HCT116 (cell line): ENCODE measurements at regions not wholly inside any gene's neighbourhood (a gene's known extent, or its start where the extent isn't known, plus 50 kb on each side); places are given as distances from the start of the nearest gene placed in this dataset.

Experiments used
- ATAC-seq: fragments of 200-7000 bp; cut with Tn5 transposase; 2 replicates; pipeline ENCODE4 v1.9.1; 2020; ENCODE audit warnings: mild to moderate bottlenecking, moderate library complexity
- BruUV-seq: library from RNA; stranded (reverse); fragments of 400-500 nt; replicated peaks from 2 replicates; lab custom pipeline; 2021; lab: Mats Ljungman, UMichigan
- CTCF ChIA-PET: fragments of 300-600 bp; sonication (Branson Sonifier 250); formaldehyde crosslinking; loops from one replicate; lab custom pipeline; 2021; ENCODE audit warnings: antibody characterized with exemption; lab: Charles Lee
- POLR2A ChIA-PET: fragments of 300-600, 350-600 bp; sonication (Branson Sonifier 250); formaldehyde crosslinking; loops from one replicate; lab custom pipeline; 2021; ENCODE audit warnings: antibody characterized with exemption; lab: Charles Lee
- RAD21 ChIA-PET, 2 experiments: fragments of 300-600 bp; sonication (Branson Sonifier 250); formaldehyde crosslinking; loops; one replicate each; lab custom pipeline; 2023; ENCODE audit warnings: low total read pairs in 2 of 2; ENCODE audit not compliant: uncharacterized antibody in 2 of 2, unreplicated experiment in 2 of 2, low non-redundant PET in 1 of 2; lab: Charles Lee
- DNase-seq: peaks from one replicate; pipeline ENCODE4 v3.0.0-alpha.2; 2010; ENCODE audit warnings: low read depth, low spot score
- H2AFZ ChIP-seq: fragments of 200-600 bp; shearing (Covaris generic), sonication (generic); 2 replicates; pipeline ENCODE4 v1.6.1; 2017; ENCODE audit warnings: low read depth, mixed run types, mixed read lengths, antibody characterized with exemption, low read length; ENCODE audit not compliant: poor library complexity, severe bottlenecking
- H3K27ac ChIP-seq: 2 replicates; pipeline ENCODE4 v1.5.1; 2012; ENCODE audit warnings: low read depth, low read length
- H3K27me3 ChIP-seq: fragments of 200-600 bp; sonication (generic); 2 replicates; pipeline ENCODE4 v1.6.1; 2016; ENCODE audit warnings: mixed run types, low read length, mixed read lengths; ENCODE audit not compliant: insufficient read depth
- H3K36me3 ChIP-seq, 2 experiments: fragments of 200-500 bp in 1 of 2; fragments of 200-600 bp in 1 of 2; sonication (Bioruptor generic) in 1 of 2; sonication (generic) in 1 of 2; 2 replicates each; pipeline versions ENCODE4 v1.5.1 to v1.6.1; 2014 to 2016; ENCODE audit warnings: low read length in 2 of 2, inconsistent platforms in 1 of 2, mixed read lengths in 1 of 2, mixed run types in 1 of 2; ENCODE audit not compliant: insufficient read depth in 2 of 2, control insufficient read depth in 1 of 2
- H3K4me1 ChIP-seq, 2 experiments: fragments of 200-600 bp in 1 of 2; sonication (generic) in 1 of 2; 2 replicates each; pipeline versions ENCODE4 v1.5.1 to v1.6.1; 2012 to 2017; ENCODE audit warnings: low read length in 2 of 2, inconsistent platforms in 1 of 2, mild to moderate bottlenecking in 1 of 2, mixed read lengths in 1 of 2, mixed run types in 1 of 2, moderate library complexity in 1 of 2; ENCODE audit not compliant: insufficient read depth in 2 of 2, control insufficient read depth in 1 of 2
- H3K4me2 ChIP-seq: fragments of 200-600 bp; sonication (generic); 2 replicates; pipeline ENCODE4 v1.6.1; 2017; ENCODE audit warnings: mixed run types, low read length, mixed read lengths
- H3K4me3 ChIP-seq, 2 experiments: fragments of 200-600 bp in 1 of 2; sonication (generic) in 1 of 2; replicated peaks in 1 of 2; 2 replicates each; pipeline ENCODE4 v1.5.1; 2011 to 2016; ENCODE audit warnings: low read length in 2 of 2, control low read depth in 1 of 2, low read depth in 1 of 2, mild to moderate bottlenecking in 1 of 2, mixed read lengths in 1 of 2, mixed run types in 1 of 2
- H3K79me2 ChIP-seq: fragments of 200-600 bp; sonication (generic); 2 replicates; pipeline ENCODE4 v1.6.1; 2017; ENCODE audit warnings: mild to moderate bottlenecking, mixed run types, low read length, moderate library complexity, mixed read lengths; ENCODE audit not compliant: insufficient read depth
- H3K9ac ChIP-seq: fragments of 200-600 bp; sonication (generic); 2 replicates; pipeline ENCODE4 v1.6.1; 2016; ENCODE audit warnings: low read length, mixed read lengths
- H3K9me2 ChIP-seq: fragments of 200-600 bp; sonication (generic), shearing (Covaris generic); 2 replicates; pipeline ENCODE4 v1.6.1; 2017; ENCODE audit warnings: mixed run types, mild to moderate bottlenecking, moderate library complexity; ENCODE audit not compliant: insufficient read depth
- H3K9me3 ChIP-seq, 2 experiments: fragments of 200-500 bp in 1 of 2; fragments of 200-600 bp in 1 of 2; sonication (Bioruptor generic) in 1 of 2; sonication (generic) in 1 of 2; 2 replicates each; pipeline ENCODE4 v1.6.1; 2014 to 2017; ENCODE audit warnings: low read length in 2 of 2, mixed read lengths in 2 of 2, inconsistent platforms in 1 of 2, low read depth in 1 of 2, mild to moderate bottlenecking in 1 of 2, mixed run types in 1 of 2, moderate library complexity in 1 of 2; ENCODE audit not compliant: control insufficient read depth in 1 of 2, insufficient read depth in 1 of 2
- H4K20me1 ChIP-seq: fragments of 200-600 bp; sonication (generic), shearing (Covaris generic); 2 replicates; pipeline ENCODE4 v1.6.1; 2017; ENCODE audit warnings: mixed run types, mild to moderate bottlenecking, moderate library complexity; ENCODE audit not compliant: insufficient read depth
- ATF3 ChIP-seq: IDR thresholded peaks from 2 replicates; pipeline ENCODE4 v1.6.1; 2012
- CEBPB ChIP-seq: IDR thresholded peaks from 2 replicates; pipeline ENCODE4 v1.6.1; 2012; ENCODE audit warnings: low read depth
- CTCF ChIP-seq, 3 experiments: fragments of 200-600 bp in 1 of 3; sonication (generic) in 1 of 3; IDR thresholded peaks in 2 of 3; conservative IDR thresholded peaks in 1 of 3; 2 replicates each; pipeline ENCODE4 v1.5.1; 2012 to 2017; ENCODE audit warnings: low read depth in 2 of 3, low read length in 2 of 3, antibody characterized with exemption in 1 of 3, borderline replicate concordance in 1 of 3, control low read depth in 1 of 3, mild to moderate bottlenecking in 1 of 3, mixed read lengths in 1 of 3, mixed run types in 1 of 3, moderate library complexity in 1 of 3; ENCODE audit not compliant: insufficient read depth in 1 of 3
- EZH2phosphoT487 ChIP-seq: fragments of 200-600 bp; IDR thresholded peaks from 2 replicates; pipeline ENCODE4 v1.6.1; 2018; ENCODE audit warnings: antibody characterized with exemption, borderline replicate concordance
- FOSL1 ChIP-seq: IDR thresholded peaks from 2 replicates; pipeline ENCODE4 v1.6.1; 2012; ENCODE audit warnings: low read depth
- JUND ChIP-seq: IDR thresholded peaks from 2 replicates; pipeline ENCODE4 v1.6.1; 2012
- MAX ChIP-seq: IDR thresholded peaks from 2 replicates; pipeline ENCODE4 v1.6.1; 2012
- POLR2AphosphoS5 ChIP-seq: IDR thresholded peaks from 2 replicates; pipeline ENCODE4 v1.6.1; 2011; ENCODE audit warnings: mild to moderate bottlenecking, low read depth, low read length, moderate library complexity
- RAD21 ChIP-seq: IDR thresholded peaks from 2 replicates; pipeline ENCODE4 v1.6.1; 2012; ENCODE audit warnings: low read depth, mild to moderate bottlenecking
- REST ChIP-seq: IDR thresholded peaks from 2 replicates; pipeline ENCODE4 v1.6.1; 2012; ENCODE audit warnings: low read depth
- SIN3A ChIP-seq: IDR thresholded peaks from 2 replicates; pipeline ENCODE4 v1.6.1; 2012; ENCODE audit warnings: low read depth
- SP1 ChIP-seq: IDR thresholded peaks from 2 replicates; pipeline ENCODE4 v1.6.1; 2012; ENCODE audit warnings: low read depth
- SRF ChIP-seq: IDR thresholded peaks from 2 replicates; pipeline ENCODE4 v1.6.1; 2012; ENCODE audit warnings: low read depth
- YY1 ChIP-seq: IDR thresholded peaks from 2 replicates; pipeline ENCODE4 v1.6.1; 2011; ENCODE audit warnings: low read length, low read depth, moderate library complexity, mild to moderate bottlenecking; ENCODE audit not compliant: insufficient replicate concordance; ENCODE audit errors: extremely low read depth
- ZBTB33 ChIP-seq: IDR thresholded peaks from 2 replicates; pipeline ENCODE4 v1.6.1; 2011; ENCODE audit warnings: mild to moderate bottlenecking, low read length, moderate library complexity; ENCODE audit not compliant: insufficient replicate concordance; ENCODE audit errors: extremely low read depth
- ZFX ChIP-seq: fragments of 450-650 bp; IDR thresholded peaks from 2 replicates; pipeline ENCODE4 v1.6.1; 2017
- ZNF274 ChIP-seq: fragments of 200-500 bp; sonication (Bioruptor generic); IDR thresholded peaks from 2 replicates; pipeline ENCODE4 v1.6.1; 2014; ENCODE audit warnings: mild to moderate bottlenecking, low read depth, low read length, inconsistent platforms
- intact Hi-C: fragments of 100-400 bp; cut with micrococcal nuclease; formaldehyde crosslinking; loops from 2 replicates; pipeline ENCODE4 v1.10.0; 2022

GRCh38 chr4:134126000-134126560, 75.5 kb downstream of the PABPC4L start:
- no peak overlapping the region for H2AFZ ChIP-seq
- no peaks in the 10 kb centered on the region for H3K9me3 ChIP-seq
- H3K4me3 ChIP-seq: no peak overlapping the region
- H3K4me1 ChIP-seq: no peaks in the 10 kb centered on the region
- ChIA-PET RAD21 (no interaction called here), CTCF (no interaction called here), POLR2A (no interaction called here)
- no peak overlapping the region for H3K27ac ChIP-seq
- DNase-seq (no peak), ATAC-seq (no peak)
- H3K36me3 ChIP-seq: no peaks in the 10 kb centered on the region
- no peaks in the 10 kb centered on the region for H4K20me1 ChIP-seq
- no peak for TF ChIP-seq SP1
- no peak for TF ChIP-seq ZNF274
- TF ChIP-seq ATF3: no peak
- no peak for TF ChIP-seq SRF
- no peak for TF ChIP-seq CEBPB
- no peak for TF ChIP-seq SIN3A
- no peak for TF ChIP-seq FOSL1
- TF ChIP-seq ZFX: no peak
- TF ChIP-seq ZBTB33: no peak
- TF ChIP-seq MAX: no peak
- TF ChIP-seq POLR2AphosphoS5: no peak
- TF ChIP-seq EZH2phosphoT487: no peak
- TF ChIP-seq YY1: no peak
- no peak for TF ChIP-seq JUND
- TF ChIP-seq RAD21: no peak
- no peak for TF ChIP-seq REST
- no peak for TF ChIP-seq CTCF (IDR thresholded peaks at IDR 0.05 in 2 of 3, conservative IDR thresholded peaks at IDR 0.05 in 1 of 3; ENCODE audit: borderline replicate concordance in 1 of 3, insufficient read depth in 1 of 3, low read depth in 2 of 3, low read length in 2 of 3)
- no peak overlapping the region for H3K9ac ChIP-seq
- intact Hi-C loops: no loop called here
- H3K4me2 ChIP-seq: no peak overlapping the region
- no peaks in the 10 kb centered on the region for H3K9me2 ChIP-seq
- H3K79me2 ChIP-seq: no peaks in the 10 kb centered on the region
- no peaks in the 10 kb centered on the region for H3K27me3 ChIP-seq
- BruUV-seq: no TSS peak
